NCI-H1417 (cell line): ENCODE measurements at regions not wholly inside any gene's neighbourhood (a gene's known extent, or its start where the extent isn't known, plus 50 kb on each side); places are given as distances from the start of the nearest gene placed in this dataset.
"Not testable (repeated sequence)": the region's sequence is repeated elsewhere in the genome, so short reads cannot be mapped to it uniquely, and the experiment has no call there.

Source experiments
- DNase-seq, 3 experiments: peaks; one replicate each; lab custom pipeline; 2025; lab: John Stamatoyannopoulos, UW

DNA sequence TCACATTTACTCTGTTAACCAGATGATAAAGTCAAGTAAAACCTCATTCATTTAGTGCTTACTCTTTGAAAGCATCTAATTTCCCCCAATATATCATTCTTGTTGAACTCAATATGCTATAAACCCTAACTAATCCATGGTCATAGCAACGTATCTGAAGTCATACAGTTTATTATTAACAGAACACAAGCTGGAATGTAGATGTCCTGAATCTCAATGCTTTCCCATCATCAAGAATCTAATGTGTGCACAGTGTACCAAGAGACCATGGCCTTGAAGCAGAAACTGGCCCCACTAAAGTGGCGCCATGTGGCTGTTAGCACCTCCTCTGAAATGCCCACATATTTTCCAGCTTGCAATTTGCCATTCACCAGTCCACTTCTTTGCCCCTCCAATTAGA is 245.8 kb downstream of the SOX9 start:
- no peak for DNase-seq

- no peak for DNase-seq
Observed at GRCh38 chr17:72368191-72368590, 247.4 kb downstream of the SOX9 start.

GRCh38 chr17:72369366-72369765 is 248.5 kb downstream of the SOX9 start:
- DNase-seq, result no peak

- no peak for DNase-seq
Observed at GRCh38 chr17:72370819-72371218, 250.0 kb downstream of the SOX9 start.

DNA sequence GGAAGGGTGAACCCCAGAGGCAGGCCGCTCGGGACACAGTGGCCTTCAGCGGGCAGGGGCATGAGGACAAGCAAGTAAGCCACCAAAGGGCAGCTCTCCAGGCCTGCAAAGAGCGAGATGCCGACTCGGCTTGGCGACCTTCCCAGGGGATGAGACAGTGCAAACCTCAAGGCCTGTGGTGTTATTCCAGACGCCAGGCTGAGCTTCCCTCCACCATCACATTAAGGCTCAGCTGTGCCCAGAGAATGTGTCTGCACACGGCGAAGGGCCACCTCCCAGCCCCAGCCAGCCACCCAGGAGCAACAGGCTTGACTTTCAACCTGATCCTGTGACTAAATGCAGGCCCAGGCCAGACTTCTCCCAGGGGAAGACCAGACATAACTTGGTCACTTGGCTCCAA is 251.4 kb downstream of the SOX9 start:
- DNase-seq, result no peak

GRCh38 chr17:72373910-72374741 is 253.3 kb downstream of the SOX9 start:
- DNase-seq, result no peak

DNA sequence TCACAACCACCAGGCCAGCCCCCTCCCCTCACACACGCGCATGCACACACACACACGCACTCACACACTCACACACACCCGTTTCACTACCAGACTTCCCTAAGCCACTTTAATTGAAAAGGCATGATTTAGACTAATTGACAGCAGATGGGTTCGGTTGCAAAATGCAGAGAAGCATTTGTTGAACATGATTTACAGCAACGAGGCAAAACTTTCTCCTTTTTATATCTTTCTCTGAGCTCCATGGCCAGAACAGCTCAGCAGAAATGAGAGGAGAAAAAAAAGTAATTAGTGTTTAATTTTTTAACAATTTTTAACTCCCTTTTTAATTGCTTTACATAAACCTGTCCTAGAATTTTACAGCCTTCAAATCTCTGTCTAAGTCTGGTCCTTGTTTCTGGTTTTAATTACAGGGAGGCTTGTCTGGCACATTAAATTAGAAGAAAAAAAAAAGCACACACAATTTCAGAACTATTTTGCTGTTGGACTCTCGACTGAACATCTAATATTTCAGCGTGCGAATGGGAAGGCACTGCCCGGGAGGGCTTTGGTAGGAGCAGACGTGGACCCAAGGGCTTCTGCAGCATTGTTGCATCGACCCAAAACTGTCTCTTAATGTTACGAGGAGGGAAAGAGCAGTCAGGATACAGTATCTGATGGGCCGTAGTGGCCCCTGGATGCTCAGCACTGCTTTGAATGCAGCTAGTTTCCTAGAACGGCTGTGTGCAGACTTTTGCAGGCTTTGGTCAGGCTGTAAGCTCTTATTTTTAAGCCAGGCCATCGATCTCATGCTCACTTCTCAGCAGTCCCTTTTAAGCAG is 255.9 kb downstream of the SOX9 start:
- DNase-seq, result peak in 2 of 3 experiments; percentile 21 to 62

DNA sequence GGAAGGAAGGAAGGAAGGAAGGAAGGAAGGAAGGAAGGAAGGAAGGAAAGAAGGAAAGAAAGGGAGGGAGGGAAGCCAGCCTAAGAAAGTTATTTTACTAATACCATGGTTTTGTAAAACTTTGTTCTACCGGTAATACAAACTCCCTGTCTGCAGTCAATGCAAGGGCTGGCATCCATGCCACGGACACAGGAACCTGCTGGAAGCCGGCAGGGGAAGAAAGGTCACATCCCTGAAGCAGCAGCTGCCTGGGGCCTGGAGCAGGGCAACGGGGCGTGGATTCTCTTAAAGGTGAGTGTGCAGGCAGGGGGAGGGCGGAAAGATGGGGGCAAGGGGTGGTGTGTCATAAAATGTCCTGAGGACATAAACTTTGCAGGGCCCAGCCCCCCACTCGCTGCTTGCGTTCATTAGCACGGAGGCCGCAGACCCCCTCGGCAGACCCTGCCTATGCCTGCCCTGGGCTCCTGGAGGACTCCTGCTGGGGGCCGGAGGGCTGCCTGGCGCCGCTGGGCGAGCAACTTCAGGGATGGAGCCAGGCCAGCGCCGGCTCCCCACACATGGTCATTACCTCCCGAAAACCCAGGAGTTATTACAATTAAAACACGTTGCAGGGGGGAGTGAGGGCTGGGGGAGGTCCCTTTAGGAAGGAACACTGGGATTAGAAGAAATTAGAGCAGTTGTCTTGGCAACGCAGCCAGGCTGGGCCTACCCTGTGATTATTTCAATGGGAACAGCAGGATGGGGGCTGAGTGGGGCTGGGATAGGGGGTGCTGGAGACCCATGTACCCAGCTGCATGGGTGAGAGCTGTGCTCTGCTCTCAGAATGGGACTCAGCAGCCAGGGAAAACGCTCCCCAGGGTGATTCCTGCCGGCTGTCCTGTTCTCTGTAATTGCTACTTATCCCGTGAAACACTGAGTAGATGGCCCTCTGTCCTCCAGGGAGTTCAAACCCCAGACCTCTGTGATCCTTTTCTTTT is 257.9 kb downstream of the SOX9 start:
- DNase-seq, result peak in 2 of 3 experiments; percentile 76 to 90

- no peak for DNase-seq
Observed at GRCh38 chr17:72379516-72379915, 258.7 kb downstream of the SOX9 start.

DNA sequence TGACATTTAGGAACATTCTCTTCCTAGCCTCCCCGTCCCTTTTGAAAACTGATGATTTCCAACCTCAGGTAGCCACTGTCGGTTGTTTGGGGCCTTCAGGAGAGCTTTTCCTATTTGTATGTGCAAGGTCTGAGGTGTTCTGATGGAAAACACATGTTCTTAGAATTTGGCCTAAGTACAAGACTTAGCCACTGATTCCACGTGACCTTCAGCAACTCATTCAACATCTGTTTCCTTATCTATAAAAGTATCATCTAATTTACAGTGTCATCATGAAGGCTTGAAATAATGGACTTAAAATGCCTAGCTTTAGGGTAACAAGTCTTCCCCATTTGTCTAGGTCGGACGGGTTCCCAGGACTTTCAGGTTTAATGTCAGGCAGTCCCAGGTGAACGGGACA is 259.3 kb downstream of the SOX9 start:
- no peak for DNase-seq

DNA sequence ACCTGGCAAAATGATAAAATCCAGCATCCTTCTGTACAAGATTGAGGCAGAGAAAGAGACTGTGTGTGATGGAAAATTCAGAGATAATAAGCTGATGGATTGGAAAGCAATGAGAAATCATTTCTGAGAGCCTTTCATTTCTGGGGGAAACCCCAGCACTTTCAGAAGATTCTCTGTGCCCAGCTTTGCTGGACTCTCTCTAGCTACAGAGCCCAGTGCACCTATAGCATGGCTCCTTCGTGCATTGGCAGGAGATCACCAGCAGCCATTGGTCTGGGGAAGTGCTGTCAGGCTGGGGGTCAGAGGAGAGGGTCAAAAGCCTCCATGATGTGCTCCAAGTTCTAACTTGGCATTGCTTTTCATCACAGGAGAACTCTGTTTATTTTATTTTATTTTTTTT is 259.9 kb downstream of the SOX9 start:
- no peak for DNase-seq

GRCh38 chr17:72381597-72382397 is 261.0 kb downstream of the SOX9 start:
- peak; percentile 63 to 83 (median 75) for DNase-seq

DNA sequence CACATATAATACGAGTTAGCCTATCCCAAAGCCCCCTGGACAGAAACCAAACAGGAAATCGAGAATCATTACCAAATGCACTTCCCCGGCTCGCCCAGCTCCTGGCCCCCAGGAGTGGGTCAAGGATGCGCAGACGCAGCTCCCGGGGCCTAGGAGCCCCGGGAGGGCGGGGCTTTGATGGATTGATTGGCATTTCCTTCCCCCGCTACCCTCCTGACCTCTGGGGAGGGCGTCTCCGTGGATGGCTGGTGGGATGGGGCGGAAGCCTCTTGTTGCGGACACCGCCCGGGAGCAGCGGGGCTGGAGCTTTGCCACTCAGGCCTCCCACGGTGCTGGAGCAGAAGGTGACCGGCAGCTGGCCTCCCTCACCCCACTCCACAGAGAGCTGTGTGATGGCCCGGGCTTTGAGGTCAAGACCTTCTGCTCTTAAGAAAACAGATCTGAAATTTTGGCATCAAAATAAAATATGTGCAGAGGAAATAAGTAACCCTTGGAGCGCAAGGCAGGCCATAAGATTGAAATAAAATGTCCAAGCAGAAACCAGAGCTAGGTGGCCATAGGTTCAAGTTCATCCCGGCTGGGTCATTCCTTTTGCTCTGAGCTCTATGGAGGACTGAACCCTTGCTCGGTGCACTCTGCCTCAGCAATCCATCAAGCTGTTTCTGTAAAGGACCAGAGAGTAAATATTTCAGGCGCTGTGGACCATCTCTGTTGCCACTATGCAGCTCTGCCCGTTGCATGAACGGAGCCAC is 262.3 kb downstream of the SOX9 start:
- peak in 2 of 3 experiments; percentile 8 to 38 for DNase-seq

DNA sequence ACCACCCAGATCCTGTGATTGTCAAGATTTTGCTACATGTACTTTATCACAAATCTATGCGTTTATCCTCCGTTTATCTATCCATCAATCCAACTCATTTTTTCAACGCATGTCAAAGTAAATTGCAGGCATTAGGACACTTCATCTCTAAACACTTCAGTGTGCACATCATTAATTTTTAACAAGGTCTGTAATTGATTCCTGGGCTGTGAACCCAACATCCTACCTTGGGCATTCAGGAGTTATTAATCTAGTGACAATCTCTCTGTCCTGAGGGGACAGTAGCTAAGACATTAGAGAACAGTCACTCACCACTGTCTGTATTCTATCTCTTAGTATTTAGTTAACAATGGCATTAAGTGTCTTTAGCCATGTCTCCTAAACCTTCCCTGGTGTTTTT is 264.7 kb downstream of the SOX9 start:
- peak in 2 of 3 experiments; percentile 19 to 79 for DNase-seq

DNA sequence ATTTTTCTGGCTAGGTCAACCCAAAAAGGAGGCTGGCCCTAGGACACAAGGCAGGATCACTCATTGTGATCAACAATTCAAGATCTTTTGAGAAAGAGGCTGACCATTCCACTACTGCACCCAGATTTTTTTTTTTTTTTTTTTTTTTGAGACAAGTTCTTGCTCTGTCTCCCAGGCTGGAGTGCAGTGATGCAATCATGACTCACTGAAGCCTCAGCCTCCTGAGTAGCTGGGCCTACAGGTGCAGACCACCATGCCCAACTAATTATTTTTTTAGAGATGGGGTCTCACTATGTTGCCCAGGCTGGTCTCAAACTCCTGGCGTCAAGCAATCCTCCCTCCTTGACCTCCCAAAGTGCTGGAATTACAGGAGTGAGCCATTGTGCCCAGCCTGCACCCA is 265.4 kb downstream of the SOX9 start:
- DNase-seq, result not testable (repeated sequence)

- peak; percentile 7 to 55 (median 17) for DNase-seq
Observed at GRCh38 chr17:72386619-72387237, 265.9 kb downstream of the SOX9 start.

GRCh38 chr17:72387487-72387886 is 266.7 kb downstream of the SOX9 start:
- DNase-seq, result no peak

DNA sequence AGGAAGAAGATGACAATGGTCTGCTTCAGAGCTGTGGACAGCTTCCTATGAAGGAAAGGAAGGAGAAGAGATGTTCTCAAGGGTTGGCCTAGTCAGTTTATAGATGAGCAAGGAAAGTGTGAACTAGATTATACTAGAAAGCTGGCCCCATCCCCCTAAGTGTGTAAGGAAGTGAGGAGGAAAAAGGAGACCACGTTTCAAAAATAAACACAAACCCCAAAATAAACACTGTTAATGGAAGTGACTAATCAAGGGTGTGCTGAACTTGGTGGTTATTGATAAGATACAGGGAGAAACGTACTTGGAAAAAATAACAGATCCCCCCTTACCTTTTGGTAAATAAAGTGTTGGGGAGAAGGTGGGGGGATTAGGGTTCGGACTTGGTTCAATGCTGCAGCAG is 267.1 kb downstream of the SOX9 start:
- DNase-seq, result no peak

- DNase-seq, result no peak
Observed at GRCh38 chr17:72388765-72389473, 268.1 kb downstream of the SOX9 start.
